HG03196 (cell line): ENCODE measurements at regions not wholly inside any gene's neighbourhood (a gene's known extent, or its start where the extent isn't known, plus 50 kb on each side); places are given as distances from the start of the nearest gene placed in this dataset.

Experiments used
- ATAC-seq: cut with Tn5 transposase; IDR thresholded peaks from one replicate; pipeline ENCODE4 v1.9.1; 2021; ENCODE audit not compliant: unreplicated experiment

DNA sequence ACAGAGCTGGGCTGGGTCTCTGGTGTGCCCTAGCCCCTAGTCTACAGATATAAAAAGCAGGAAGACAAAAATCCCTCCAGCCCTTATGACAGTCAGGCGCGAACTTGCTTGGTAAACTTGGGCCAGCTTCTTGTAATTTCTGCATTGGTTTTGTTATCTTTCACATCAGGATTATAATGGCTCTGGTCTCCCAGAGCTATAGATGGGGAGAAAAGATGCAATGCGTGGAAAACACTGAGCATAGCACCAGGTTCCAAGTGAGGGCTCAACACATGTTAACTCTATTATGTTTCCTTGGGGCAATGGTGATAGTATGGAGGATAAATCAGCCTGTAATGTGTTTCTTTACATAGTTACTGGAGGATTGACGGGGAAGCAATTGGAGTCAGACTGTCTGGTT, 246.8 kb upstream of the KCNG1 start:
- ATAC-seq, result no peak

DNA sequence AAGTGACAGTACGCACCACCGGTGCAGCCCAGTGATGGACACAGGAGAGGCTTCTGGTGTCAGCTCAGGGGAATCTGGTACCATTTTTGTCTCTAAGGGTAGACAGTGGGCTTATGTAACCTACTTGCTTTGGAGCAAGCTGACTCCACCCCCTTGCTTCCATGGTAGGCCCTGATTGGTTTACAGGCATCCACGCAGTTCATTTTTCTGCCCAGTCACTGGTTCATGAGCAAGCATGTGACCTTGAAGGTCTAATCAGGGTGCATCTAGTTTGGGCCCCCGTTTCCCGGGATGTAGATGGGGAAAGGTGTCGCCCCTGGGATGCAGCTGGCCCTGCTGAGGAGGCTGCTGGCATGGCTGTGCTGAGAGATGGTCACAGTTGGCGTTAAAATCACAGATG, 244.8 kb upstream of the KCNG1 start:
- no peak for ATAC-seq

DNA sequence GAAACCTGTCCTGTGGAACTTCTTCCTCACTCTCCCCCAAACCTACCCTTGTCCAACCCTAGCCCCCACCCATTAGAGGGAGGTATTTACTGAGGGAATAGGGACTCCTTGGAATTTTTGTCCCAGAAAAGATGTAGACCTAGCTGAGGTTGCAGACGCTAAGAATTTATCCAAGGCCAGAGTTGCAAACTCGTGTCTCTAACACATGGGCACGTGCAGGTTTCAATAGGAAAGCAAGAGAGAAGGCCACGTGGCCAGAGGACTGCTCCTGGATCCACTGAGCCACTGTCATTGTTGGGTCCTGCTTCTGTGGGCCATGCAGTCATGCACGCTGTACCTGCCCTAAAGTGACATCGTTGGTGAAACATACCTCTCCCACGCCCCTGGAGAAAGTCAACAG, 243.4 kb upstream of the KCNG1 start:
- ATAC-seq, result no peak

DNA sequence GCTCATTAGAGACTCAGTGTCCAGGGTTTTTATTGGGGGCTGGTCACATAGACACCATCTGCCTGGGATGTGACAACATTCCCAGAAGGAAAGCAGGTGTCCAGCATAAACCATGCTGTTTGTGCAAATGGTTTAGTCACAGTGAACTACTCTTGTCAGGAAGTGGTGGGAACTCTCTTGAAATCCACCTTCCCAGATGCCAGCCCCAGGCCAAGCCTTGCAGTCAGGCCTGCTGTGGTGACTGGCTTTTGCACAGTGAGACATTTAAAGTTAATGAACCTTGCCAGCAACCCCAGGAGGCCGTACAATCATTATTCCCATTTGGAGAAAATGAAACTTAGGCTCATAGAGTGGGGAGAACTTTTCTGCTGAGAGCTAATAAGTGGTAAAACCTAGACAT, 242.5 kb upstream of the KCNG1 start:
- ATAC-seq, result no peak

DNA sequence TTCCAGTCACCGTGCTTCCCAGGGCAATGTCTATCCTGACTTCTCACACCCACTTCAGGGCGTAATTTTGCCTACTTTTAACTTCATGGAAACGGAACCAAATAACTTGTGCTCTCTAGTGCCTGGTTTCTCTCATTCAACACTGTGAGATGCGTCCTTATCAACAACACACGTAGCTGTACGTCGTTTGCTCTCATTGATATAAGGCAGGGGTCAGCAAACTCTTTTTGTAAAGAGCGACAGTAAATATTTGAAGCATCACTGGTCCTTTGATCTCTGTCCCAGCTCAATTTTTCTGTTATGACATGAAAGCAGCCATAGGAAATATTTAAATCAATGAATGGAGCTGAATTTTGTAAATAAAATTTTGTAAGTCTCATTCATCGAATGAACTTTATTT, 239.3 kb upstream of the KCNG1 start:
- ATAC-seq, result no peak

DNA sequence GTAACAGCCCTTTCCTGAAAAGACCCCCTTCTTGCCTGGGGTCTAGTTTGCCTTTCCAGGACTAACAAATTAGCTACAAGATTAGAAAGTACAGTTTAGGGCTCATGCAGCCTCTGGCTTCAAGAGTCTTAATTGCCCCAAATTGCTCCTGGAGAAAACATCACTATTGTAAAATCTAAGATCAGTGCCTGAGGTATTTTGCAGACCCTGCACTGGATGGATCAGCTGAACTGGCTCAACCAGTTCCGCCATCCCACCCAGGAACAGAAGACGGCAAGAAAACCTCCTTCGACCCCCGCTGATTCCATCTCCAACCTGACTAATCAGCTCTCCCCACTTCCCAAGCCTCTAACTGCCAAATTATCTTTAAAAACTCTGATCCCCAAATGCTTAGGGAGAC, 236.5 kb upstream of the KCNG1 start:
- no peak for ATAC-seq

DNA sequence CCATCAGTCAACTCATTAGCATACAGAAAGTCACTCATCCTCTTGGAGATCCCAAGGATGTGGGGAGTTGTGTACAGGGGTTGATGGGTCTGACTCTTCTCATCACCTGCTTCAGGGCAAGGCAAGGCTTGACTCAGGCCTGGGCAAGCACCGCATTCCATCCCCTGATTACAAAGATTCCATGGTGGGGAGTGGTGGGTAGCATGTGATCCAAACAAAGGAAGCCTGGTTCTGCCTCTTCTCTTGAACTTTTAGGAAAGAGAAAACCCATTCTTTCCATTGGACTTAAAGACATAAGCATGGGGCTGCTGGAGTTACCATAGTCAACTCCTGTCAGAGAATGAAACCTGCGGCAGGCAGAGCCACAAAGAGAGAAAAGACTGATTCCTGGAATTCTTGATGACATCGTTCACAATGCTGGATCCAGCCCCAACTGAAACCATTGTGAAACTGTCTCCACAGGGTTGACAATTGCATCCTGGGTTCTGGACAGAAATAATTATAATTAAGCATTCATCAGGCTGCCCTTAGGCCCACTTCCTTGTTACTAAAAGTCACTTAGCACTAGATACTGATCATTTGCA, 235.8 kb upstream of the KCNG1 start:
- ATAC-seq, result no peak

DNA sequence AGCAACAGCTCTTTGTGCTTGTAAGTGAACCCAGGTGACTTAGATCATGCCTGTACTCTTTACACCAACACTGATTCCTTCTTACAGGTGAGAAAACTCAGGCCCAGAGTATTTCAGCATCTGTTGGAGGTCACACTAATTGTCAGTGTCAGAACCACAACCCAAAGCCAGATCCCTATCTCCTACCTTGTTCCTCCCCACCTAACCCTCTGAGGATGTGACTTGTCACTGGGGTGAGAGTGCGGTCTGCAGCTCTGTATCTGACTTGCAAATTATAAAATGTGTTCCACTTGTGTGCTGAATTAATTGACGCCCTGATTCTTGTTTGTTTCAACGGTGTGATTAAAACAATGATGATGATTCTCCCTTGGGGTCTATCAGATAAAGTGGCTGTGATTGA, 232.5 kb upstream of the KCNG1 start:
- ATAC-seq, result no peak

DNA sequence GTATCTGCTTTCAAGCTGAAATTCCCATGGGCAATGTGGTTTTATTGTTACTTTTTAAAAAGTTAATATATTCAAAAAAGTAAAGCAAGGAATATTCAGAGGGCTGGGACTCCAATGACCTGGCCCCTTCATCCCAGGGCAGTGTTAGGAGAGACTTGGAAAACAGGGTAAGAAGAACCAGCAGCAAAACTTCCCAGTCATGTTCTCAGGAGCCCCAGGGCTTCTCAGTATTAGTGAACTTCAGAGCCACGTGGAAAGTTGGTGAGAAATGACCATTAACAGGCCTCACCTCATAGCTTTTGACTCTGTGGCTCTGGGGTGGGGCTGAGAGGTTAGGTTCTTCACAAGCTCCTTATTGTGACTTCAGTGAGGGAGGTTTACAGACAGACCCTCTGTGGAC, 230.4 kb upstream of the KCNG1 start:
- ATAC-seq, result no peak

DNA sequence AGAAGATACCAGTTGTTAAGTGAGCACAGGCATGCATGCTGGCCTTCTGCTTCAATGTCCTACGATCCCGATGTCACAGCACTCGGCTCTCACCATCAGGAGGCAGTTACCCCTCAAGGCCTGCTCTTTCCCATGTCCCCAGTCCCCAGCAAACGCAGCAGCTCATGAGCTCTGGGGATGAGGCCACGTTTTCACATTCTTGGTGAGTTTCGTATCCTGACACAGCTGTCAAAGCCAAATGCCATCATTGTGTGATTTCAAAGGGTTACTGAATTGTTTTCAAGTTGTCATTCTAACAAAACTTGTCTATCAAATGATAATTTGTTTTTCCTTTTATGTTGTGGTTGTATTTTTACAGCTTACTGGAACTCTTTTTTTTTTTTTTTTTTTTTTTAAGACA, 226.9 kb upstream of the KCNG1 start:
- no peak for ATAC-seq

DNA sequence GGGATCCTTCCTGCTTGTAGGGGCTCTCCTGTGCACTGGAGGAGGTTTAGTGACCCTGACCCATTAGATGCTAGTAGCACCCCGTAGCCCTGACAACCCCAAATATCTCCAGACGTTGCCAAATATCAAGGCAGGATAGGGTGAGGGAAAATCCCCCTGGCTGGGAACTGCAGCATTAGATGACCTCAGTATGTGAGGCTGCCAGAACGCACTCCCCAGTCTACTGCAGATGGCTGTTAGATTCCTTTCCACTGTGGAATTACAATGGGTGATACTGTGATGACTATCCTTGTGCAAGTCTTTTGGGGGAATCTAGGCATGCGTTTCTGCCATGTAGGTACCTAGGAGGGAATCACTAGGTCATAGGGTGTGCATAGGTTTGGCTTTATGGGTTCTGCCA, 226.3 kb upstream of the KCNG1 start:
- ATAC-seq, result no peak

DNA sequence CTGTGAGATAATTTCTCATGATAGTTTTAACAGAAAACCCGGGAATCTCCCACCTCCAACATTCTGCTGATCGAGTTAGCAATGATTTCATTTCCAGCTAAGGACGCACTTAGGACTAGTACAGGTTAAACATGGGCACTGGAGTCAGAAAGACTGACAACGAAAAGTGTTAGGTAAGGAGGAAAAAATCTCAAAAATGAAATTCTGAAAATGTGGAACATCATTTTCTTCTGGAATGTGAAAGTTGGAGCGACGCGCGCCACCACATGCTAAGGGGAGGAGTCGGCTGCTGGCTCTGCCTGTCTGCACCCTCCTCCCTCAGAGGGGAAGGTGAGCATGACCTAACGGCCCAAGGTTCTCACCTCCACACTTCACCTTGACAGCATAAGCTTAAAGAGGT, 221.6 kb upstream of the KCNG1 start:
- no peak for ATAC-seq

DNA sequence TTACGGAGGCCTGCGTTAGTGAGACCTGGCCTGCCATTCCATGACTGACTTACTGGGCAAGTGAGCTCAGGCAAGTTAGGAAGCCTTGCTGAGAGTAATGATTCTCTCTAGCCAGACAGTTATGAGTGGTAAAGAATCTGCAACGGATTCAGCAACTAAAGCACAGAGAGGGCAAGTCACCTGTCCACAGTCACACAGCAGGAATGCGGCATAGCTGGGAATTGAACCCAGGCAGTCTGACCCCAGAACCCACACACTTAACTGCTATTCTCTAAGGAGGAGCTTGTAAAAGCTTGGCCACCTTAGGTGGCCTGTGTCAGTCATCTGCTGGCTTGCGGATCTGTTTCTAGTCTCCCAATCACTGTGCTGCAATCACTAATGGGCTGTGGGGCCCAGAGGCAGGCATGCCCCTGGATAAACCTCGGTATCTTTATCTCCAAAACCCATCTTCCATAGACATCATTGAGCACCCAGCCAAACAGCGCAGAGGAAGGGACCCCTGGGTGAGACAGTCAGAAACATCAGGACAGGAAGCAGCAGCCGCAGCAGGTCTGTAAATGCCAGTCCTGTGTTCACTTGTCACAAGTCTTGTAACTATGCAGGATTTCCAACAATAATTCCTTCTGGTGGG, 215.9 kb upstream of the KCNG1 start:
- ATAC-seq, result no peak

DNA sequence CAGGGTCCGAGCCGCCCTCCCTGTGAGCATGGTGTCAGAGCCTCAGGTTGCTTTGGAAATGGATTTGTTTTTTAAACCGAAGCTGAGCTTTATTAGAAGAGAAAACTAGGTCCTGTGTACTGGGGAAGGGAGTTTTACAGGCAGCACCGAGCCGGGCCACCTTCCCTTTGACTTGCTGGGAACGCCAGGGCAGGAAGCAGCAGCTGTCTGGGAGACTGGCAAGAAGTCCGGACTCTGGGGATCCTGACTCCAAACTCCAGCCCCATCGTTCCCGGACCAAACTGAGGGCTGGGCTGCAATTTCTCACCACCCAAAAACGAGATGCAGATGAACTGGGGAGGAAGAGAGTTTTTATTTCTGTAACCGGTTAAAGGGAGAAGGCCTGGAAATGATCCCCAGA, 214.9 kb upstream of the KCNG1 start:
- ATAC-seq, result no peak

DNA sequence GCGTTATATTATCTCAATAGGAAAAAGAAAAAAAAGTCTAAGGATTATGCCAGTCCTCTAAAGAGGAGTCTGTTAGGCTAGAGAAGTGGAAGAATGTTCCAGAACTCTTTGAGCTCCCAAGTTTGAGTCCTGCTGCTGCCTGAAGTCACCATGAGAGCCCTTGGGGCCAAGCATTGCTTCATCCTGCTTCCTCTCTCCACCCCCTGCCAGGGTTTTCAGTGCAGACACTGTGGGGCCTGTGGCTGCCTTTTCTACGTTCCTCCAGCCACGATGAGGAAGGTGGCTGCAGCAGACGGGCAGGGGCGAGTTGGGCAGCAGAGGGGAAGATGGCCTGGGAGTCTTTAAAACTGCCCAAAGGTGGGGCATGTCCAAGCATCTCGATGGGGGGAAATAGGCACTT, 214.4 kb upstream of the KCNG1 start:
- ATAC-seq, result no peak

DNA sequence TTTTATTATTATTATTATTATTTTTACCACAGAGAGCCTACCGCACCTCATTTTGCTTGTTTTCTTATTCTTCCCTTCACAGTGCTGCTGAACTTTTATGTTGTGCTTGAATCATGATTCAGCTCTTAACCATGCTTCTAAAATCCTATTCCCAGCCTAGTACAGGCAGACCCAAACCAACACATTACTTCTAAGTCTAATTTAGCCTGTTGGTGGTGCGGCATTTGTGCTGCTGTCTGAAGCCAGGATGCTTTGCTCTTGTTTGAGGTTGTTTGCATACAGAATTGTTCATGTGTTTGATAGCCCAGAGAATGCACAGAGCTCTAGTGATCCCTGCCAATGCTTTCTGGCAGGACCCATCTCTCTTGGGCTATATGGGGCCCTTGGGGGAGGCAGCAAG, 213.5 kb upstream of the KCNG1 start:
- ATAC-seq, result no peak

DNA sequence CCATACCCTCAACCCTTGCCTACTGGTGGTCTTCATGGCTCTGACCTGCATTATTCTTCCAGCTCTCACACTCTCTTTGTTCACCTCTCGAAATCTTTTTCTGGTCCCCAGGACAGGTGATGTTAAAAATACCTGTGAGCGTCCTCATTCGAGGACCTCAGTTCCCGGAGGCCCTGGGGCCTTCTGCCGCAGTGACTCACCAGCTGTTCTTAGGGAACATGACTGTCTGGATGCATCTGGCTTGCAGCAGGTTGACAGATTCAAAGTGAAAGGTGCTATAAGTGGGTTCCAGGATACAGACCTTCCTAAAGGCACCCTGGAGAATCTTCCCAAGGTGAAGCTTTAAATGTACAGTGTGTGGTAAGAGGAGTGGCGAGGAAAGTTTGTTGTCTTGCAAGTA, 210.4 kb upstream of the KCNG1 start:
- no peak for ATAC-seq

DNA sequence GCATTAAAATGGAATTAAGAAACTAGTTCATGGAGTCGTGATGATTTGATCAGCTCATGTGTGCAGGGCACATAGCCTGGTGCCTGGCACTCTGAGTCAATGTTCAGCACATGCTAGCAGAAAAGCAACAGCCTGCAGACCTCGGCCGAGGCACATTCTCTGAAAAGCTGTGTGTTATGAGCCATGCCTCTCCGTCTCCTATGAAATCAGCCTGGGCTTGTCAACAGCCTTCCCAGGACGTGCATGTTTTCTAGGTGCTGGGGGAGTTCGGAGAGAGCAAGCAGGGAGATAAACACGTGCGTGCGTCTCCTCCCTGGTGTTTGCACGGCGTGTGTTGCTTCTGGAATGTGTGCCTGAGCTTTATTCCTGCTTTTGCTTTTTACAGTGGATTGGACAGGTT, 207.8 kb upstream of the KCNG1 start:
- ATAC-seq, result no peak

DNA sequence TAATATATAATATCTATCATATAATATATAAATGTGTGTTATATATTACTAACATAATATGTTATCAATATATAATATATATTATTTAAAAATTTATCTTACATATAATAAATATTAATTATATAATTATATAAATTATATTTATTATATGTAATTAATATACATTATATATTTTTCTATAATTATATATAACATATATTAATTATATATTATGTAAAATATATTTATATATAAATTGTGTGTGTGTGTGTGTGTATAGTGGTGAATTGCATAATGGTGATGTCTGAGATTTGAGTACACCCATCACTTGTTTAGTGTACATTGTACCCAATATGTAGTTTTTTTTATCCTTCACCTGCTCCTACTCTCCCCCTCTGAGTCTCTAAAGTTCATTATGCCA, 205.9 kb upstream of the KCNG1 start:
- ATAC-seq, result no peak

DNA sequence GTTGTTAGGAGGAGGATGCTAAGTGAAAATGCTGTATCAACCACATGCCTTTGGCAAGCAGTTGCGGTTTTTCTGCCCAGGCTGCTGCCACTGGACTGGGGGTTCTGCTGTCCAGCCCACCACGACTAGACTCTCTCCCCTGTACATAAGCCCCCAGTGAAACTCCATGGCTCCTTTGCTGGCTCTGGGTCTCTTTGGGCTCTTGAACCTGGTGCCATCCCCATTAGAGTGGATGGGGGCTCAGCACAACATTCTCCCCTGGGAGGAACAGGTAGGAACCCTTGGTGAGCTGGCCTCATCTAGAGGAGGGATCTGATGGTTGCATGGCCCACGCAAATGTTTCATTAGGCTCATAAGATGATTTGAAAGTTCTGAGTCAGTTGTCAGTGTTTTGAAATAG, 204.8 kb upstream of the KCNG1 start:
- no peak for ATAC-seq

DNA sequence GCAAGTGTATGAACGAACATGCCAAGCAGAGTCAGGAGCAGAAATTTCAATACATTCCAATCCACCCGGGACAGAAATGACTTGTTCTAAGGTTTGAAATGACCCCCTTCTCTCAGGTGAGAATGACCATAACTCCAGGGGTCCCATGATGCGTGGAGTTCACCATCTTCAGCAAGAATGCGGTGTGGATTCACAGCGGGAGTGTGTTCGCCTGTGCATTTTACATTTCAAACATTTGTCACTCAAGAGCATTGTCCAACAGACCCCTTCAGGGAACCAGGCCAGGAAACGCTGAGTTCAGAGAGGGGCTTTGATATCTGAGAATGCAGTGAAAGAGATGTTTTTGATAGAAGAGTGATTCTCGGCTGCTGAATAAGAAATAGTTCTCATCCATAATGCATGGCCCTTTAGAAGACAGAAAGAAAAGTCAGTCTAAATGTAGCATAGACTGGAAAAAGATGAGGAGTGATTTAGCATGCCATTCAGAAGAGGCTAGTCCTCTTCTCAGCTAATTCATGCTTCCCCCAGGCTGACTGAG, 200.3 kb upstream of the KCNG1 start:
- ATAC-seq, result no peak

DNA sequence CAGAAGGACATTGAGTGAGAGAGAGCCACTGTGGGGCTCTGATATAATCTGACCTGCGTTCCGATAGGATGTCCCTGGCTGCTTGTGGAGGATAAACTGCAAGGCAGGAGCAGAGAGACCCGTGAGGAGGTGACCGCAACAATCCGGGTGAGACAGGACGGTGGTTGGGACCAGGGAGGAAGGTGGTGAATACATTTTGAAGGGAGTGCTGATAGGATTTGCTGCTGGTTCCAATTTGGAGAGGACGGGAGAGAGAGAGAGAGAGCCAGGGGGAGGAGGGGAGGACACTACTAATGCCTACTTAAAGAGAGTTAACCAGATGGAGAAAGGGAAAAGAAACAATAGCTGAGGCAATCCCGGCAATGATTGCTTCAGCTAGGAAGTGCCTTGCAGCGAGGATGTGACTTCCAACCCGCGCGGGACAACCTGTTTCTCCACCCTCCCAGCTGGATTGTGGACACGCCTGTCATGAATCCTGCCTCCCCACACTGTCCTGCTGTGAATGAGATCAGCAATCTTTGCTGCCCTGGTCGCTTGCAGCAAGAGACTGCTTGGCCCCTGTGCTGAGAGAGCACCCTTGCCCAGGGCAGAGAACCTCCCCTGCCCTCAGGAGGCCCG, 199.0 kb upstream of the KCNG1 start:
- no peak for ATAC-seq

DNA sequence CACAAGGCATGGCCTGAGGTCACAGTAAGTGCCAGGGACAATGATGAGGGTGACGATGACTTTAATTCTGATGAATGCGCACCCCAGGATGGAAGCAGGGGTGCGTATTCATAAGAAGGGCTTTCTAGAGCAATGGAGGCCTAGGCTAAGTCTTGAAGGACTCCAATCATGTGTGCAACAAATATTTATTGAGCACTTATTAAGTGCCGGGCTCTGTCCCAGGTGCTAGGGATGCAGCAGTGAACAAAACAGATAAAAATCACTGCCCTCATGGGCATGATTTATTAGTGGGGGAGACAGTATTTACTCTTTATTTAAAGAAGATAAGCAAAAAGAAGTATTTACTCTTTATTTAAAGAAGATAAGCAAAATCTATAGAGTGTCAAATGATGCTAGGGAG, 198.2 kb upstream of the KCNG1 start:
- no peak for ATAC-seq
